ENCODE measurements at regions not wholly inside any gene's neighbourhood (a gene's known extent, or its start where the extent isn't known, plus 50 kb on each side); places are given as distances from the start of the nearest gene placed in this dataset.
"Not testable (repeated sequence)": the region's sequence is repeated elsewhere in the genome, so short reads cannot be mapped to it uniquely, and the experiment has no call there.

DNA sequence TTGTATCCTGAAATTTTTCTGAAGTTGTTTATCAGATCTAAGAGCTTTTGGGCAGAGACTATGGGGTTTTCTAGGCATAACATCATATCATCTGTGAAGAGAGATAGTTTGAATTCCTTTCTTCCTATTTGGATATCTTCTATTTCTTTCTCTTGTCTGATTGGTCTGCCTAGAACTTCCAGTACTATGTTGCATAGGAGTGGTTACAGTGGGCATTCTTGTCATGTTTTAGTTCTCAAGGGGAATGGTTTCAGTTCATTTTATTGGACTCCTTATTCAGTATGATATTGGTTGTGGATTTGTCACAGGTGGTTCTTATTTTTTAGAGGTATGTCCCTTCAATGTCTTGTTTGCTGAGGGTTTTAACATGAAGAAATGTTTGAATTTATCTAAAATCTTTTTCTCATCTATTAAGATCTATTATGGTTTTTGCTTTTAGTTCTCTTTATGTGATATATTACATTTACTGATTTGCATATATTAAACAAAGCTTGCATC lies 286.6 kb upstream of the C1QTNF3 start:
- not testable (repeated sequence) for FAIRE-seq

DNA sequence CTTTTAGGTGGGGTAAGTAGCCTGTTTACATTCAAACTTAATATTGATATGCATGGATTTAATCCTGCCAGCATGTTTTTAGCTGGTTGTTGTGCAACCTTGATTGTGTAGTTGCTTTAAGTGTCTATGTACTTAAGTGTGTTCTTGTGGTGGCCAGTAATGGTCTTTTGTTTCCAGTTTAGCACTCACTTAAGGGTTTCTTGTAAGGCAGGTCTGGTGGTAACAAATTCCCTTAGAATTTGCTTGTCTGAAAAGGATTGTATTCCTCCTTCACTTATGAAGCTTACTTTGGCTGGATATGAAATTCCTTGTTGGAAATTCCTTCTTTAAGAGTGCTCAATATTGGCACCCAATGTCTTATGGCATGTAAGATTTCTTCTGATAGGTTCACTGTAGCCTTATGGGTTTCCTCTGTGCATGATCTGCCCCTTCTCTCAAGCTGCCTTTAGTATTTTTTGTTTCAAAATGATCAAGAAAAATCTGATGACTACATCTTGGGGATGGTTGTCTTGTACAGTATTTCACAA lies 289.0 kb upstream of the C1QTNF3 start:
- FAIRE-seq: not testable (repeated sequence)

DNA sequence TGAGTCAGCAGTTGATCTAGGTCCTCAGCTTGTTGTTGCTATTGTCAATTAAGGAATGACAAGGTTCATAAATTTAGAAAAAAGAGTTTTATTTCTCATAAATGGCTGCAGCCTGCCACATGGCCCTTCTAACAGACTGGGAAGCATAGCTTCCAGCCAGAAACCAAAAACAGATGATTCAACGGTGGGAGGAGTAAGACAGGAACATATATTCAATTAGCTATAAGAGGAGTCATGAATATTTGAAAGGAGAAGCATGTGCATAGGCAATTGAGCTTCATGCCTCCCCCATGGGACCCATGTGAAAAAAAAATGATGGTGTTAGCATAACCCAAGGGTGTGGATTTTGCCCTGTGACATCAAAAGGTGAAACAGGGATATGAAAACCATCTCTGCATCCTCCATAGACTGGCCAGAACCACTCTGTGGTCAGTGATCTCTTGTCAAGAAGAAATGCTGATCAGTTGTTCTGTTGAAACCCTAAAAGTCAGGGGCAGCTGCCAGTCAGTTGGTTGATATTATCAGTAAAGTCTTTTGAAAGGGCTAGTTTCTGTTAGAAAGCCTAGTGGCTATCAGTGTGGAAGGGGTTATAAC lies 296.5 kb upstream of the C1QTNF3 start:
- FAIRE-seq: not testable (repeated sequence)

DNA sequence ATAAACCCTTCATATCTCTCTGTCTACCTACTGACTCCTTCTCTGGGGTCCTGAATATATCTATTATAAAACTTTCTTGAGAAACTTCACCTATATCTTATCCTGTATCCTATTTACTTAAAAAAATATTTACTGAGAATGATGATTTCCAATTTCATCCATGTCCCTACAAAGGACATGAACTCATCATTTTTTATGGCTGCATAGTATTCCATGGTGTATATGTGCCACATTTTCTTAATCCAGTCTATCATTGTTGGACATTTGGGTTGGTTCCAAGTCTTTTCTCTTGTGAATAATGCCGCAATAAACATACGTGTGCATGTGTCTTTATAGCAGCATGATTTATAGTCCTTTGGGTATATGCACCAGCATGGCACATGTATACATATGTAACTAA lies 301.7 kb upstream of the RAI14 start:
- FAIRE-seq: not testable (repeated sequence)

DNA sequence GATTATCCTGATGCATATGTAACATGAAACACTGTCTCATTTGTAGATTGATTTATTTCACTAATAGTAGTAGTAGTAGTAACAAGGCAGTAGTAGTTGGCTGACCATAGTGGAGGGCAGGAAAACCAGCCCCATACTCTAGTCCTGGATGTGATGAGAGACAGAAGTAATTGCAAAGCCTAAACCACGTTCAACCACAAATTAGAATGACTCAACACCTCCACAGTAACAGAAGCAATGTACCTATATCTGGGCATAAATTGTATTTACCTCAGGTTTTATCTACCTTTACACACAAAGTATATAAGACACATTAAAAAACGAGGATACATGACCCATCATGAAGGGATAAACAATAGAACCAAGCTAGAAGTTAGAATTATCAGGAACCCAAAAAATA lies 284.7 kb upstream of the RAI14 start:
- not testable (repeated sequence) for FAIRE-seq

DNA sequence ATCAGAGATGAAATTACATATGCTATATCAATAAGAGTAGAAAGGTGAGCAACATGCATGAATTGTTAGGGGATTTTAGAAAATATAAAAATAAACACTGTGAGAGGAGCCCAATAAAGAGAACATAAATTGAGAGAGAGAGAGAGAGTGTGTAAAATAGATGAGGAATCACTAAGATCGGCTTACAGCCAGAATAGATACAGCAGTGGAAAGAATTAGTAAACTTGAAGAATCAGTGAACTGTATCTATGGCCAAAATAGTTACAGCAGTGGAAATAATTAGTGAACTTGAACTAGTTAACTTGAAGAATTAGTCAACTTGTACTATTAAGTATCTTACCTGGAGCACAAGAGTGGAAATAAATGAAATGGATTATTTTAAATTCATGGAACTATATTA lies 284.3 kb upstream of the RAI14 start:
- FAIRE-seq: not testable (repeated sequence)

DNA sequence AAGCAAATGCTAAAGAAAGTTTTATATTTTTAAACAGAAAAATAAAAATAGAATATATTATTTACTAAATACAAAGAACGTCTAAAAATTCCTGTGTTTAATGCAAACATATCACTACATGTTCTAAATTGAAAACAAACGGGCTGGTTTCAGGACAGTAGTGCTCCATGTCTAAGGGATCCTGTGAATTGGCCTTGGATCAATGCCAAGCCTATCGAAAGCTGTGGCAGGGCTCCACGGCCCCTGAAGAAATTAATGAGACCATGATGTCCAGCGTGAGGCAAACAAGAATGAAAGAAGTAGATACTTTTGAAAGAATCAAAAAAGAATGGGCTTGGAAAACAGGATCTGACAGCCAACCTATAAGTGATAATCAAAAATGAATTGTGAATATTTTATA lies 283.4 kb upstream of the RAI14 start:
- FAIRE-seq: not testable (repeated sequence)

DNA sequence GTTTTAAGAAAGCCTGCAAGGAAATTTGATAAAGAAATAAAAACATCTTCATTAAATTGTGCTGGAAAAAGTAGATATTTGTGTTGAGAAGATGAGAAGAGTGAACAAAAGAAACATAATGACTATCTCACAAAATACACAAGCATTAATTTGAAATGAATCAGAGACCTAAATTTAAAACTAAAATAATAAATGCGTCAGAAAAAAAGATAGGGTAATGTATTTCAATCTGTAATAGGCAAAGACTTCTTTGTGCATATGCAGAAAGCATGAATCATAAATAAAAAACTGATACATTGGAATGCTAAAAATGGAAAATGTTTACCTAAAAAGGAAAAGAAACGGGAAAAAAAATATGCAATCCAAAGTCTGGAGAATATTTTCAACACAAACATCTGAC lies 278.5 kb upstream of the RAI14 start:
- peak; percentile 30 for FAIRE-seq

DNA sequence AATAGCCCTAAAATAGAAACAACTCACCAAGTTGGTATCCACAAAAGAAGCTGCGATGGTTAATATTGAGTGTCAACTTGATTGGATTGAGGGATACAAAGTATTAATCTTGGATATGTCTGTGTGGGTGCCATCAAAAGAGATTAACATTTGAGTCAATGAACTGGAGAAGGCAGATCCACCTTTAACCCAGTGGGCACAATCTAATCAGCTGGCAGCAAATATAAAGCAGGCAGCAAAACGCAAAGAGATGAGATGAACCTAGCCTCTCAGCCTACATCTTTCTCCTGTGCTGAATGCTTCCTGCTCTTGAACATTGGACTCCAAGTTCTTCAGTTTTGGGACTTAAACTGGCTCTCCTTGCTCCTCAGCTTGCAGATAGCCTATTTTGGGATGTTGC lies 277.6 kb upstream of the RAI14 start:
- FAIRE-seq: not testable (repeated sequence)

DNA sequence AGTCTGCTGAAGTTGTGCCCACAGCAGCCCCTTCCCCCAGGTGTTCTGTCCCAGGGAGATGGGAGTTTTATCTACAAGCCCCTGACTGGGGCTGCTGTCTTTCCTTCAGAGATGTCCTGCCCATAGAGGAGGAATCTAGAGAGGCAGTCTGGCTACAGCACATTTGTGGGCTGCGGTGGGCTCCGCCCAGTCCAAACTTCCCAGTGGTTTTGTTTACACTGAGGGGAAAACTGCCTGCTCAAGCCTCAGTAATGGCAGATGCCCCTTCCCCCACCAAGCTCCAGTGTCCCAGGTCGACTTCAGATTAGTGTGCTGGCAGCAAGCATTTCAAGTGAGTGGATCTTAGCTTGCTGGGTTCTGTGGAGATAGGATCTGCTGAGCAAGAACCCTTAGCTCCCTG lies 267.4 kb upstream of the RAI14 start:
- FAIRE-seq: not testable (repeated sequence)

DNA sequence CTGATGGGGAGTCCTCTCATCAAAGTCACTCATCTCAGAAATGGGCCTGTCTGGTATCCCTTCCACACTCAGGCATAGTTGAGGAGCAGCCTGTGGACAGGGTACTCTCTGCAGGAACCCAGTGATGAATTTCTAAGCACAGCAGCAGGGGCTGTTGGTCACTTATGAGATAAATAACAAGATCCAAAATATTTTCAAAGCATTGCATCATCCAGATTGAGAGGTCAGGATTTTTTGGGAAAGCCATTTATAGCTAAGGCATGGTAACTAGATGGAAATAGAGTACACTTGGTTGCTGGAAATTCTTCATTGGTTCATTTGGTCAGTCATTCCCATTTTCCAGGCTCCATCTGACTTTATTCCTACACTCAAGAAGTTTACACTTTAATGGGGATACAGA lies 246.8 kb upstream of the RAI14 start:
- no peak for FAIRE-seq

DNA sequence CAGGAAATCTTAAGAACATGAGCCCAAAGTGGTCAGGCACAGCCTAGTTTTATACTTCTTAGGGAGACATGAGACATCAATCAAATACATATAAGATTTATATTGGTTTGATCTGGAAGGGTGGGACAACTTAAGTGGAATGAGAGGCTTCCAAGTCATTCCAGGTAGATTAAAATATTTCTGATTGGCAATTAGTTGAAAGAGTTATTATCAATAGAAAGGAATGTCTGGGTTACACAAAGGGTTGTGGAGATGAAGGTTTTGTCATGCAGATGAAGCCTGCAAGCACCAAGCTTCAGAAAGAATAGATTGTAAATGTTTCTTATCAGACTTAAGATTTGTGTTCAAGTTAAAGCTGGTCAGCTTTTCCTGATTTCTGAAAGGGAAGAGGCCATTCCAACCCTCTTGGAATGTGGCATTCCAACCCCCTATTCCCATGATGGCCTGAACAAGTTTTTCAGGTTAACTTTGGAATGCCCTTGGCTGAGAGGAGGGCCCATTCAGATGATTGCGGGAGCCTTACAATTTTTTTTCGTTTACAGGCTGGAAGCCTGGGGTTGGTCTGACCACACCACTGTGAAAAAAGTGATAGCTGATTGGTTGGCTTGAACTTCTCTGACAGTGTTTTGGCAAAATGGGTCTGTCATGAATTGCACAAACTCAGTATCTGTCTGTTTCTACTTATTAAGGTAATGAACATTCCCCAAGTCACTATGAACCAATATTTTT lies 245.6 kb upstream of the RAI14 start:
- FAIRE-seq: no peak

DNA sequence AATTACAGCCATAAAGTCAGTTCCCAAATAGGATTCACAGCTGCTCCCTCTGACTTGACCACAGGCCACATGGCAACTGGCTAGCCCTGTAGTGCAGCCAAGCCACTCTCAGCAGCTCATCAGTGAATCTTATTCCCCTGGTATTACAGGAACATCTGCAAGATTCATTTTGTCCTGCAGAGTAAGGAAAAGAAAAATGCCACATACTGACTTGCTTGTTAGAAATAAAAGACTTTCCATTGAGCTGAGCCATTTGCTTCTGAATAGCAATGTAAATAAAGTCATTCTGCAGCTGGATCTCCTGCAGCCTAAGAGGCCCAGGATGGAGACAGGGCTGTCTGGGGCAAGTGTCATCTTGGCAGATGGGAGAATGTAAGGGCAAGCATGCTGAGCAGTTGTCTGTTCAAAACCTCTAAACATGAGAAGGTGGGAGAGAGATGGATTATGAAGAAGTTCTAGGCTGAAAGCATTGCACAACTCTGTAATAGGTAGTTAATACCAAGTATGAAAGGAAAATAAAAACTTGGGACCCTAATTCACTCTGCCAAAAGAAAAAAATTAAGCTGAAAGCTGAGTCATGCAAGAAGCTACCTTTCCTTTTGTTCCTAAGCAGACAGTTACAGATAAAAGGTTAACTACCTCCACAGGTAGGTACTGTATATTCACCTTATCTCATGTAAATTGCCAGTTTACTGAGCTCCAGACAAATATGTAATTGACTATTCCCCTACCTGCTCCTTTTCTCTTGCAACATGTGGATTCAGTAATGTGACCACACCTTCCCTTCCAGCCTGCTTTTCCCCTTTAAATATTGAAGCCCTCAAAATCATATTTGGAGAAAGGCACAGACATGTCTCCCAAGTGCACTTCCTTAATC lies 244.4 kb upstream of the RAI14 start:
- FAIRE-seq: no peak

DNA sequence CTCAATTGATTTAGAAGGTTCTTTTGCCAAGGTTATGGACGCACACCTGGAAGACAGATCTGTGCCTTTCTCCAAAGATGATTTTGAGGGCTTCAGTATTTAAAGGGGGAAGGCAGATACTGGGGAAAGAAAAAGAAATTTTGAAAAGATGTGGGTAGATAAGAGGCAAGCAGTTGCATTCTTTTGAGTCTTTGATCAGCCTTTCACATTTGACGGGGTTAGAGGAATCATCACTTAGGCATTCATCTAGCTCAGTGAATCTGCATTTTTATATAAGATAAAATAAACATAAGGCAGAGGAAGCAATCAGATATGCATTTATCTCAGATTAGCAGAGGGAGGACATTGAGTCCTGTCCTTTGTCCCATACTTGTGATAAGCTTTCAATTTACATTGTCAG lies 243.4 kb upstream of the RAI14 start:
- no peak for FAIRE-seq

DNA sequence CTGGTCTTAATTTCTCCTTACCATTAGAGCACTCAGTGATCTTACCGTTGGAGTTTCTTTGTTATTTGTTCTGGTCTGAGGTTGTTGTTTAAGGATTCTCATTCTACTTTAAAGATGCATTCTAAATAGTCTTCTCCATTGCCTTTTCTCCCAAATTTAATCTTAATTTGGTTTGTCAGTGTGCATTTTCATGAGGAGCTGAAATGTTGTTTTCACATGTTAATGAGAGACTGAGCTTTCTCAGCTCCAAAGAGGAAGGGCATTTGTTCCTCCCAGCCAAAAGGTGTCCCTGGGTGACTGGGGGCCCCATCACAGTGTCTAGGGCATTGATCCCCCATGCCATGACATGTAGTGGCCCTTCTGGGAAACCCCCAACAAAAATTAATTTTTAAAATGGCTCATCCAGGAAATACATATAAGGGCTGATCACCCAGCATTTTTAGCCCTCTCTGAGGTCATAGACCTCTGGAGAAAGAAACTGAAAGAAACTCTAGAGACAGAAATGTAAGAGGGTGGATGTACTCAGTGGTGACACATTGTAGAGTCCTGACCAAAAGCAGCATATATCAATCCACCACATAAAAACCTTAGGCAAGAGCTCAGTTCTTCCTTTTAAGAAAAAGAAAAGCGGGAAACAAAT lies 240.4 kb upstream of the RAI14 start:
- no peak for FAIRE-seq

DNA sequence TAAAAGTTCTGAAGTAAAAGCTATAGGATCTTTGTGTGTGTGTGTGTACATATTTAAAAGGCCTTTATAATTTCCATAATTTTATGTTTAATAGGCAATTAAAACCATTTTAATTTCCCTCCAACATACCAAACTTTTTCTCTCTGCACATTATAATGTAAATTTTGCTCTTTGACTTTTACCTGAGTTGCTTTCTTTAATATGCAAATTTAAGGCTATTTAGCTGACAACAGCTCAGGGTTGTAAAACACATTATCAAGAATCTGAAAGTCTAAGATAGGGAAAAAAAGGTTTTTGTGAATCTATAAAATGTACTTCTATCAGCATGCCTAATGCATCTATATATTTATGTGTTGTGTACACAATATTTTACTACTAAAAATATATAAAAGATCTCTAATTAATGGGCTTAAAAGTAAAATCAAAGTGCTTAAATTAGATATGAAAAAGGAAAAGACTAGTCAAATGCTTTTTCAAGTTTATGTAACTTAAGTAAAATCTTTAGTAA lies 239.6 kb upstream of the RAI14 start:
- FAIRE-seq: no peak

DNA sequence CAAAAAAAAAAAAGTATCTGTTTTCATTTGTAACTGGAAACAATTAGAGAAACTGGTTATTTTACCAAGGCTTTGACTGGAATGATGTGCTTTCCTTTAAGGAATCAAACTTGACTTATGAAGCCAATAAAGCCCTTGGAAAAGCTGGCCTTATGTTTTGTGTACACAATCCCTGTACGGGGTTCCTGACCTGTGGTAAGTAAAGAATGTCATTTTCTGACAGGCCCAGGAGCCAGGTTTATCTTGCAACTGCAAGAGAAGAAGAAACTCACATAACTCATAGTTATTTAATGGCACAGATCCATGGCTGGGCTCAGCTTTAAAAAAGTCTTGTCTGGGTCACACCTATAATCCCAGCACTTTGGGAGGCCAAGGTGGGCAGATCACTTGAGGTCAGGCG lies 235.9 kb upstream of the RAI14 start:
- not testable (repeated sequence) for FAIRE-seq

DNA sequence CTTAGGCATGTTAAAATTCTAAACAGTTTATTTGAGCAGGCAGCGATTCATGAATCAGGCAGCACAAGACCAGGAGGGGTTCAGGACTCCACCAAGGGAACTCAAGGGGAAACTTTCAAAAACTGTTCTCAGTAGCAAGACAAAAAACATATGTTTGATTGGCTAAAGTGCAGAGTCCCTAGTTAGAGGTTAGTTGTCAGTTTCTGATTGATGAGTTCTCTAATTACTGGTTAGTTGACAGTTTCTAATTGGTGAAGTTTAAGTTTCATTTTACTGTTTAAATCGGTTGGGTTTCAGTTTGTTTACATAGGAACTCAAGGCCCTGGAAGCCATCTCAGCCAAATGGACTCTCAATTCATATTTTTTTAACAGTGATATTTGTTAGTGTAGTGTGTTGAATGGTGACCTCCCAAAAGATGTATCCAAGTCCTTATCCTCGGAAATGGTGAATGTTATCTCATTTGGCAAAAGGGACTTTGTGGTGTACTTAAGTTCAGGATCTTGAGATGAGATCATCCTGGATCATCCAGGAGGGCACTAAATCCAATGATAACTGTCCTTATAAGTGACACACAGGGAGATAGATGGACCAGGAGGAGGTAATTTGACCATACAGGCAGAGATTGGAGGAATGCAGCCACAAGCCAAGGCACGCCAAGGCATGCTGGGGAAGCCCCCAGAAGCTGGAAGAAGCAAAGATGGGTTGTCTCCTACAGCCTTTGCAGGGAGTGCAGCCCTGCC lies 219.2 kb upstream of the RAI14 start:
- FAIRE-seq: no peak

DNA sequence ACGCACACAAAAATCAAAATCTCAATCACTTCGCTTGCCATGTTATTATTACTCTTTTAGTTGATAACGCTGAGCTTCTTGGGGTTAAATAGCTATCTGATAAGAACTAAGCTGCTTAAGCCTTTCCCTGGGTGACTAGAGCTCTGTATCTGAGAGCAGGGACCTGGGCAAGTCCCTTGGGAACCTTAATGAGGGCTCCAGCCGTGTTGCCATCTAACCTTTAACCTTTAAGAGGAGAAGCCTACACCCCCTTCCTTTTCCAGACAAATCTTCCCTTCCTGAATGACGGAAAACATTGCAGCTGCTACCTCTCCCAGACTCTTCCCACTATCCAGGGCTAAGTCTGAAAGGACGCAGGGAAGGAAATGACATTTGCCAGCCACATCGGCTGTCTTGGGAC lies 216.5 kb upstream of the RAI14 start:
- no peak for FAIRE-seq

DNA sequence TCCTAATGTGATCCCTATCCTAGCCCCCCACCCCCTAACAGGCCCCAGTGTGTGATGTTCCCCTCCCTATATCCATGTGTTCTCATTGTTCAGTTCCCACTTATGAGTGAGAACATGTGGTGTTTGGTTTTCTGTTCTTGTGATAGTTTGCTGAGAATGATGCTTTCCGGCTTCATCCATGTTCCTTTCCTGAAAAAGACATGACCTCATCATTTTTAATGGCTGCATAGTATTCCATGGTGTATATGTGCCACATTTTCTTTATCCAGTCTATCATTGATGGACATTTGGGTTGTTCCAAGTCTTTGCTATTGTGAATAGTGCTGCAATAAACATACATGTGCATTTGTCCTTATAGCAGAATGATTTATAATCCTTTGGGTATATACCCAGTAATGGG lies 214.4 kb upstream of the RAI14 start:
- not testable (repeated sequence) for FAIRE-seq

DNA sequence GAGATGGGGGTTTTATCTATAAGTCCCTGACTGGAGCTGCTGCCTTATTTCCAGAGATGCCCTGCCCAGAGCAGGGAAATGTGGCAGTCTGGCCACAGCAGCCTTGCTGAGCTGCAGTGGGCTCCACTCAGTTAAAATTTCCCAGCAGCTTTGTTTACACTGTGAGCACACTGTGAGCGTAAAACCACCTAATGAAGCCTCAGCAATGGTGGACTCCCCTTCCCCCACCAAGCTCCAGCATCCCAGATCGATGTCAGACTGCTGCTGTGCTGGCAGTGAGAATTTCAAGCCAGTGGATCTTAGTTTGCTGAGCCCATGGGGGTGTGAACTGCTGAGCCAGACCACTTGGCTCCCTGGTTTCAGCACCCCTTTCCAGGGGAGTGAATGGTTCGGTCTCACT lies 208.7 kb upstream of the RAI14 start:
- no peak for FAIRE-seq

DNA sequence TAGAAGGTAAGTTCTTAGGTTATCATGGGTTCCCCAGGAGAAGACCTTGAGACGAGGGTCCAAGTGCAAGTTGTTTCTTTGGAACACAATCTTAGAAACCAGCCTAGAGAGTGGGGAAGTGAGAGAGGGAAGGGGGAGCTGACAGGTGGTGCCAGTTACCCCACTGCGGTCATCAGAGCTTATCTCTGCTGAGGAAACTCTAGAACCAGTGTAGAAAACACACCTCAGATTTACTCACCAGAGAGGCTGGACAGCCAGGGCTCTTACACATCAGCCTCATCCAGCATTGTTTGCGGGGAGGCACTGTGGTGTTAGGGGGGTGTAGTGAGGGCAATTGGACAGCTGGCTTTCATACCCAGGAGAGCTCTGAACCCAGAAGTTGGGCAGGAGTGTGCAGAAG lies 206.5 kb upstream of the RAI14 start:
- FAIRE-seq: no peak
